Transverse colon (tissue), 4 donors: ENCODE measurements at regions not wholly inside any gene's neighbourhood (a gene's known extent, or its start where the extent isn't known, plus 50 kb on each side); places are given as distances from the start of the nearest gene placed in this dataset.

Experiments
- DNase-seq: peaks from one replicate; pipeline ENCODE4 v3.0.0-alpha.2; 2019
- H3K27ac ChIP-seq, 4 donors: fragments of 200-600 bp; sonication (generic); 2 replicates each; pipeline ENCODE4 v1.5.1; 2016 to 2018; ENCODE audit warnings: inconsistent platforms in 4 of 4
- H3K27me3 ChIP-seq: fragments of 200-600 bp; sonication (generic); 2 replicates; pipeline ENCODE4 v1.5.1; 2017; ENCODE audit warnings: inconsistent platforms
- H3K36me3 ChIP-seq, 4 donors: fragments of 200-600 bp; sonication (generic); 2 replicates each; pipeline ENCODE4 v1.5.1; 2017 to 2019; ENCODE audit warnings: inconsistent platforms in 4 of 4
- H3K4me1 ChIP-seq, 4 donors: fragments of 200-600 bp; sonication (generic); 2 replicates each; pipeline ENCODE4 v1.5.1; 2017 to 2020; ENCODE audit warnings: inconsistent platforms in 4 of 4
- H3K4me3 ChIP-seq, 4 donors: fragments of 200-600 bp; sonication (generic); 1 replicate in 1 of 4; 2 replicates in 3 of 4; pipeline versions ENCODE4 v1.5.1 to v1.6.1; 2017 to 2019; ENCODE audit warnings: inconsistent platforms in 4 of 4
- H3K9me3 ChIP-seq, 2 donors: fragments of 200-600 bp; sonication (generic); 2 replicates each; pipeline ENCODE4 v1.5.1; 2017 to 2019; ENCODE audit warnings: inconsistent platforms in 2 of 2
- EP300 ChIP-seq: sonication (generic); formaldehyde crosslinking; IDR thresholded peaks from one replicate; pipeline ENCODE4 v1.6.1; 2017; ENCODE audit warnings: antibody characterized with exemption, low read depth
- POLR2A ChIP-seq: fragments of 450-650 bp; IDR thresholded peaks from one replicate; pipeline ENCODE4 v1.6.1; 2016; ENCODE audit warnings: antibody characterized with exemption, mild to moderate bottlenecking, moderate library complexity
- POLR2AphosphoS5 ChIP-seq, 3 donors: sonication (generic); formaldehyde crosslinking; IDR thresholded peaks; one replicate each; pipeline ENCODE4 v1.6.1; 2016; ENCODE audit warnings: antibody characterized with exemption in 3 of 3
- WGBS, 2 donors: methylation state at CpG; one replicate each; pipeline ENCODE4 v1.1.5; 2018; ENCODE audit warnings: low coverage in 1 of 2; 5-methylcytosine and 5-hydroxymethylcytosine counted together
- in situ Hi-C, 4 donors: fragments of 200-750 bp; cut with MboI; loops; one replicate each; pipeline versions ENCODE4 v1.15.0 to v1.15.1; 2017; ENCODE audit warnings: low sequenced_read_pairs in 3 of 4, low pct_ligation_motif_present in 1 of 4, low pct_unique_long_range_greater_than_20kb in 1 of 4
- intact Hi-C: fragments of 100-400 bp; cut with DNase I; formaldehyde crosslinking; loops from one replicate; pipeline ENCODE4 v1.15.1; 2023; ENCODE audit warnings: low total_unique reads
- TF ChIP-seq, protein P1 (sequence below), 5 experiments: fragments of 200-600 bp in 3 of 5; fragments of 450-650 bp in 2 of 5; sonication (generic) in 3 of 5; IDR thresholded peaks; 1 replicate in 2 of 5; 2 replicates in 3 of 5; pipeline ENCODE4 v1.5.1; 2016 to 2017; ENCODE audit warnings: antibody characterized with exemption in 5 of 5, inconsistent platforms in 3 of 5, mild to moderate bottlenecking in 2 of 5, moderate library complexity in 1 of 5

DNA sequence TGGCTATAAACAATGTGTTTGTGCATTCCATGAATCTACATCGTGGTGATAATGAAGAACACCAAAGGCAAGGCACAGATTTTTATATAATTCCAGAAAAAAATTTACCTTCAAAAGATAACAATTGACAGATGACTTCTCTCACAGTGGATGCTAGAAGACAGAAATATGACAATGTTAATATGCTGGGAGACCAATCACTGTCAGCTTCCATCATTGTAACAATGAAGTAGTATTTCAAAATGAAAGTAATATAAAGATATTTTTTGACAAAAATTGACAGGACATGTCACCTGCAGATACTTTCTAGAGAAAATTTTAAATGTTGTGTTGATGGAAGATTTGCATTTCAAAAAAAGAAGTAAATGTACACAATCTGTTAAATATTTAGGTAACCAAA, 1925.9 kb upstream of the LRRTM1 start:
- no peaks in the 10 kb centered on the region for H3K9me3 ChIP-seq
- no peak overlapping the region for H3K4me3 ChIP-seq
- no peaks in the 10 kb centered on the region for H3K27me3 ChIP-seq
- WGBS, 2 donors: 46 to 64% methylated on average over 1 of the region's 1 CpG
- no peak for TF ChIP-seq POLR2A
- no peak for TF ChIP-seq EP300
- intact Hi-C loops: no loop called here
- no peaks in the 10 kb centered on the region for H3K4me1 ChIP-seq
- no peak overlapping the region for H3K27ac ChIP-seq
- no peaks in the 10 kb centered on the region for H3K36me3 ChIP-seq
- in situ Hi-C loops: no loop called here
- DNase-seq: no peak

GRCh38 chr2:82226441-82226840, 1921.9 kb upstream of the LRRTM1 start:
- no peak for DNase-seq
- TF ChIP-seq POLR2AphosphoS5 (IDR thresholded peaks at IDR 0.05) (no peak), EP300 (no peak), POLR2A (no peak)
- TF ChIP-seq, protein P1, sequence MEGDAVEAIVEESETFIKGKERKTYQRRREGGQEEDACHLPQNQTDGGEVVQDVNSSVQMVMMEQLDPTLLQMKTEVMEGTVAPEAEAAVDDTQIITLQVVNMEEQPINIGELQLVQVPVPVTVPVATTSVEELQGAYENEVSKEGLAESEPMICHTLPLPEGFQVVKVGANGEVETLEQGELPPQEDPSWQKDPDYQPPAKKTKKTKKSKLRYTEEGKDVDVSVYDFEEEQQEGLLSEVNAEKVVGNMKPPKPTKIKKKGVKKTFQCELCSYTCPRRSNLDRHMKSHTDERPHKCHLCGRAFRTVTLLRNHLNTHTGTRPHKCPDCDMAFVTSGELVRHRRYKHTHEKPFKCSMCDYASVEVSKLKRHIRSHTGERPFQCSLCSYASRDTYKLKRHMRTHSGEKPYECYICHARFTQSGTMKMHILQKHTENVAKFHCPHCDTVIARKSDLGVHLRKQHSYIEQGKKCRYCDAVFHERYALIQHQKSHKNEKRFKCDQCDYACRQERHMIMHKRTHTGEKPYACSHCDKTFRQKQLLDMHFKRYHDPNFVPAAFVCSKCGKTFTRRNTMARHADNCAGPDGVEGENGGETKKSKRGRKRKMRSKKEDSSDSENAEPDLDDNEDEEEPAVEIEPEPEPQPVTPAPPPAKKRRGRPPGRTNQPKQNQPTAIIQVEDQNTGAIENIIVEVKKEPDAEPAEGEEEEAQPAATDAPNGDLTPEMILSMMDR (IDR thresholded peaks at IDR 0.05): no peak

GRCh38 chr2:82224301-82224940, 1919.9 kb upstream of the LRRTM1 start:
- no peak for DNase-seq
- 62 to 65% methylated on average over 5 of the region's 5 CpGs for WGBS, 2 donors

More at GRCh38 chr2:82226441-82226840, 1921.9 kb upstream of the LRRTM1 start:
- no peak overlapping the region for H3K4me3 ChIP-seq
- intact Hi-C loops: no loop called here
- H3K36me3 ChIP-seq: no peaks in the 10 kb centered on the region
- H3K27me3 ChIP-seq: no peaks in the 10 kb centered on the region
- H3K27ac ChIP-seq: no peak overlapping the region
- in situ Hi-C loops: no loop called here
- no peaks in the 10 kb centered on the region for H3K4me1 ChIP-seq
- 80 to 90% methylated on average over 2 of the region's 2 CpGs for WGBS, 2 donors
- peaks cover 0 to 11% of the 10 kb centered on the region in 2 donors for H3K9me3 ChIP-seq

GRCh38 chr2:82215212-82215611, 1910.7 kb upstream of the LRRTM1 start:
- no peaks in the 10 kb centered on the region for H3K9me3 ChIP-seq
- intact Hi-C loops: no loop called here
- in situ Hi-C loops: no loop called here
- WGBS, 2 donors: 73 to 80% methylated on average over 1 to 4 of the region's 4 CpGs
- no peaks in the 10 kb centered on the region for H3K4me1 ChIP-seq
- no peaks in the 10 kb centered on the region for H3K36me3 ChIP-seq
- no peak for DNase-seq
- no peaks in the 10 kb centered on the region for H3K27me3 ChIP-seq
- no peak overlapping the region for H3K4me3 ChIP-seq
- TF ChIP-seq EP300 (no peak), POLR2AphosphoS5 (IDR thresholded peaks at IDR 0.05) (no peak), POLR2A (no peak)
- TF ChIP-seq, protein P1 (IDR thresholded peaks at IDR 0.05): no peak
- H3K27ac ChIP-seq: no peak overlapping the region

More at GRCh38 chr2:82224301-82224940, 1919.9 kb upstream of the LRRTM1 start:
- no peak for TF ChIP-seq POLR2AphosphoS5 (IDR thresholded peaks at IDR 0.05)
- TF ChIP-seq, protein P1 (IDR thresholded peaks at IDR 0.05): no peak
- TF ChIP-seq POLR2A: no peak
- no peak for TF ChIP-seq EP300
- in situ Hi-C loops: no loop called here
- Histone ChIP-seq H3K27me3 (no peaks in the 10 kb centered on the region), H3K4me1 (no peaks in the 10 kb centered on the region), H3K36me3 (no peaks in the 10 kb centered on the region), H3K27ac (no peak overlapping the region), H3K9me3 (peaks cover 0 to 11% of the 10 kb centered on the region in 2 donors), H3K4me3 (no peak overlapping the region)
- intact Hi-C loops: no loop called here

DNA sequence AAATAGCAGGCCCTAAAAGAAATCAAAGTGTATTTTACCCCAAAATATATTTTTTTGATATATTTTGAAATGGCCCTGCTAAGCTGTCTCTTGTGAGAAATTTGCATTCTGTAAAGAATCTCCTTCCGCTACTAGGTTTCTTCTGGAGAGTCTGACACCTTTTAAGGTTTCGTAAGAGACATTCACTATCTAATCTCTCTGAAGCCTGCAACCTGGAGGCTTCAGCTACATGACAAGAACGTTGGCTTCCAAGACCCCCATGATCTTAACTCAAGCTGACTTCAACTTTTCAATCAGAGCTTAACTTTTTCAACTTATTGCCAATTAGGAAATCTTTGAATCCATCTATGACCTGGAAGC, 1894.9 kb upstream of the LRRTM1 start:
- Histone ChIP-seq H3K4me1 (no peaks in the 10 kb centered on the region), H3K9me3 (no peaks in the 10 kb centered on the region), H3K27ac (no peak overlapping the region), H3K27me3 (no peaks in the 10 kb centered on the region), H3K4me3 (no peak overlapping the region), H3K36me3 (no peaks in the 10 kb centered on the region)
- in situ Hi-C loops: no loop called here
- TF ChIP-seq POLR2AphosphoS5 (IDR thresholded peaks at IDR 0.05) (no peak), EP300 (no peak), POLR2A (no peak)
- TF ChIP-seq, protein P1 (IDR thresholded peaks at IDR 0.05): no peak
- no peak for DNase-seq
- intact Hi-C loops: no loop called here
- WGBS, 2 donors: 67 to 79% methylated on average over 3 of the region's 3 CpGs
